ENCODE measurements at regions not wholly inside any gene's neighbourhood (a gene's known extent, or its start where the extent isn't known, plus 50 kb on each side); places are given as distances from the start of the nearest gene placed in this dataset.

GRCh38 chr5:33275921-33276627 lies 164.7 kb upstream of the TARS1 start:
- H3K4me3 ChIP-seq (ENCODE audit: low read length), result no peak overlapping the region
- TF ChIP-seq CTCF (IDR thresholded peaks at IDR 0.05; ENCODE audit: insufficient read depth, low read depth, low read length, missing control alignments), result no peak
- no peak for DNase-seq (ENCODE audit: low read depth)

DNA sequence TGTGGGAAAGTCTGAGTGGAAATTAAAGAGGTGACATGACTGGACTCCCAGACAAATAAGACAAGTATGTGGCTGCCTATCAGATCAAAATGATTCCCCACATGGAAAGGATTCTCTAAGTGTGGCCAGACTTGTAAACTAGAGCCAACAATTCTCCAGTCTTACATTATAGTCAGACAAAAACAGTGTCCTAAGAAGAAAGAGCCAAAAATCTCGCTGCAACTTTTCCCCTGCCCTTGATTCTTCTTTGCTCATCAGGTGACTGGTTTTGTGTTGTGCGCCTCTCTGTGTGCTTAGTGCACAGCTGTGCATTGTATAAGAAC lies 164.2 kb upstream of the TARS1 start:
- H3K4me3 ChIP-seq (ENCODE audit: low read length), result no peak overlapping the region
- DNase-seq (ENCODE audit: low read depth), result no peak
- no peak for TF ChIP-seq CTCF (IDR thresholded peaks at IDR 0.05; ENCODE audit: insufficient read depth, low read depth, low read length, missing control alignments)

DNA sequence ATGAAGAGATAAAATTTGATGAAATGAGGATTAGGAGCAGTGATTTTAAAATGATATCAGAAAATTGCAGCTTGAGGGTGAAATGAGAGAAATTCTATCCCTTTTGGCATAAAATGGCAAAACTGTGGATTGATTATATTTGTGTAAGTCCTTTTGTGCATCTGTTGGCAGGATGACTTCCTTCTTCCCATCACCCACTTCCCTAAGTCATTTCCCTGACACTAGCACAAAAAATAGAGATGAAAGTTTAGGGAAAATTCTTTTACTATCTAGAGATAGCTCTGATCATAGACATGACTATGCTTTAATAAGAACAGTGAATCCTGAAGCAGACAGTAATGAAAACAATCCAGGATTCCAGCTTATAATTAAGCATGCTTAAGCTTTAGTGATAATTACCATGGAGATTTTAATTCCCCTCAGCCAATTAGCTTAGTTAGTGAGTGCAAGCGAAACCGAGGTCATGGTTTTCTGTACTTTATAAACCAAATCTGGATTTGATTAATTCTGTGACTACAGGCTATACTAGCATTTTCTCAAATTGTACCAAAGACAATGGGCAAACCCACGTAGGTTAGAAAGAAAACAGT lies 163.6 kb upstream of the TARS1 start:
- TF ChIP-seq CTCF (IDR thresholded peaks at IDR 0.05; ENCODE audit: insufficient read depth, low read depth, low read length, missing control alignments), result no peak
- no peak for DNase-seq (ENCODE audit: low read depth)
- H3K4me3 ChIP-seq (ENCODE audit: low read length), result no peak overlapping the region

DNA sequence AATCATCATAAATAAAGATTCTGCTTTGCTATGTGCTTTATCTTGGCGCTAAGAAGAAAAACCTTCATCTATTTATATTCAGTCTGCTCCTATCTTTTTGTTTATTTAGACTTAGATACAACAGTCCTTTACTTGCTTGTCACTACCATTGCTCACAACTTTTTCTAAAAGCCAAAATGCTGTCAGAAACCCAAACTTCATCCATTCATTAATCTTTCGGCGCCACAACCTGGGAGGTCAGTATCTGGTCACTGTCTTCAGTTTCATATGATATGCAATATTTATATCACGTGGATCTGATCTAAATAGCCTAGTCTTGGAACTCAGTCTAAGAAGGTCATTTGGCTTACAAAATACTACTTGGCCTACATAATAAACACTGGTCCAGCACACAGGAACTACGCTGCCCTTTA lies 159.3 kb upstream of the TARS1 start:
- TF ChIP-seq CTCF (IDR thresholded peaks at IDR 0.05; ENCODE audit: insufficient read depth, low read depth, low read length, missing control alignments), result no peak
- H3K4me3 ChIP-seq (ENCODE audit: low read length), result no peak overlapping the region
- no peak for DNase-seq (ENCODE audit: low read depth)

GRCh38 chr5:33282157-33282556 lies 158.6 kb upstream of the TARS1 start:
- TF ChIP-seq CTCF (IDR thresholded peaks at IDR 0.05; ENCODE audit: insufficient read depth, low read depth, low read length, missing control alignments), result no peak
- H3K4me3 ChIP-seq (ENCODE audit: low read length), result no peak overlapping the region
- no peak for DNase-seq (ENCODE audit: low read depth)

GRCh38 chr5:33282696-33283095 lies 158.1 kb upstream of the TARS1 start:
- DNase-seq (ENCODE audit: low read depth), result no peak
- TF ChIP-seq CTCF (IDR thresholded peaks at IDR 0.05; ENCODE audit: insufficient read depth, low read depth, low read length, missing control alignments), result no peak
- no peak overlapping the region for H3K4me3 ChIP-seq (ENCODE audit: low read length)

GRCh38 chr5:33283243-33283642 lies 157.5 kb upstream of the TARS1 start:
- no peak for DNase-seq (ENCODE audit: low read depth)
- no peak overlapping the region for H3K4me3 ChIP-seq (ENCODE audit: low read length)
- no peak for TF ChIP-seq CTCF (IDR thresholded peaks at IDR 0.05; ENCODE audit: insufficient read depth, low read depth, low read length, missing control alignments)

All from epithelial cell of esophagus (primary cell).